ENCODE measurements at regions not wholly inside any gene's neighbourhood (a gene's known extent, or its start where the extent isn't known, plus 50 kb on each side); places are given as distances from the start of the nearest gene placed in this dataset.
A peak's percentile ranks its signal among the peaks of the same experiment; 100 is the strongest.

DNA sequence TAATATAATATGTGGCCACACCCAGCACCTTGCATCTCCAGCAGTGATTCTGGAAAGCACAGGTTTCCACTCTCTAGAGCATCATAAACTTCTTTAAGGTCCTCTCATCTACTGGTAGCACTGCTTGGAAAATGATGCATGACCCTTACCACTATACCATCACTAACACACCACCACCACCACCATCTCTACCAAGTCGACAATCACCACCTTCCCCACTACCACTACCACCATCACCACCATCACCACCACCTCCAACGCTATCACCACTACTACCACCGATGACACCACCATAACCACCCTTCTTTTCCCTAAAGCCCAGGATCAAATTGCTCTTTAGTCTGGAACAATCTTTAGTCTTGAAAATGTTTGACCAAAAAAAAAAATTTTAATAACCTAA, 390.4 kb downstream of the SUCLA2 start:
- TF ChIP-seq, protein P1, sequence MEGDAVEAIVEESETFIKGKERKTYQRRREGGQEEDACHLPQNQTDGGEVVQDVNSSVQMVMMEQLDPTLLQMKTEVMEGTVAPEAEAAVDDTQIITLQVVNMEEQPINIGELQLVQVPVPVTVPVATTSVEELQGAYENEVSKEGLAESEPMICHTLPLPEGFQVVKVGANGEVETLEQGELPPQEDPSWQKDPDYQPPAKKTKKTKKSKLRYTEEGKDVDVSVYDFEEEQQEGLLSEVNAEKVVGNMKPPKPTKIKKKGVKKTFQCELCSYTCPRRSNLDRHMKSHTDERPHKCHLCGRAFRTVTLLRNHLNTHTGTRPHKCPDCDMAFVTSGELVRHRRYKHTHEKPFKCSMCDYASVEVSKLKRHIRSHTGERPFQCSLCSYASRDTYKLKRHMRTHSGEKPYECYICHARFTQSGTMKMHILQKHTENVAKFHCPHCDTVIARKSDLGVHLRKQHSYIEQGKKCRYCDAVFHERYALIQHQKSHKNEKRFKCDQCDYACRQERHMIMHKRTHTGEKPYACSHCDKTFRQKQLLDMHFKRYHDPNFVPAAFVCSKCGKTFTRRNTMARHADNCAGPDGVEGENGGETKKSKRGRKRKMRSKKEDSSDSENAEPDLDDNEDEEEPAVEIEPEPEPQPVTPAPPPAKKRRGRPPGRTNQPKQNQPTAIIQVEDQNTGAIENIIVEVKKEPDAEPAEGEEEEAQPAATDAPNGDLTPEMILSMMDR (conservative IDR thresholded peaks at IDR 0.05; ENCODE audit: low read depth, low read length): no peak
- DNase-seq (ENCODE audit: low read depth): no peak
- H3K4me3 ChIP-seq (ENCODE audit: low read depth, low read length): no peak overlapping the region

DNA sequence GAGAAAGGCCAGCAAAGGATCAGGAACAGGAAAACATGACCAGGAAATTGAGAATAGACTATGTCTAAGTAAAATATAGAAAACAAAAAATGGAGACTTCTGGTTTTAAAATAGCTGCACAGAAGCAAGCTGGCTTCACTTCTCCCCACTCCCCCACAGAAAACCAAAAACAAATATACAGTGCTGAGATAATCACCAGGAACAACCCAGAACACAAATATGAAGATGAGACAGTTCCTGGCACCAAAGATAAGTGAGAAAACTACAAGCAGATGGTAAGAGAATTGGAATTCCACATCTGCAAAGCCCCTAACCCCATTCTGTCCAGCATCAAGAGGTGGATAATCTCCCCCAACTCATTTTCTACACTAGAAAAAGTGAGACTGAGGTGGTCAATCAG, 397.7 kb downstream of the SUCLA2 start:
- TF ChIP-seq, protein P1 (conservative IDR thresholded peaks at IDR 0.05; ENCODE audit: low read depth, low read length): no peak
- H3K4me3 ChIP-seq (ENCODE audit: low read depth, low read length): no peak overlapping the region
- no peak for DNase-seq (ENCODE audit: low read depth)

DNA sequence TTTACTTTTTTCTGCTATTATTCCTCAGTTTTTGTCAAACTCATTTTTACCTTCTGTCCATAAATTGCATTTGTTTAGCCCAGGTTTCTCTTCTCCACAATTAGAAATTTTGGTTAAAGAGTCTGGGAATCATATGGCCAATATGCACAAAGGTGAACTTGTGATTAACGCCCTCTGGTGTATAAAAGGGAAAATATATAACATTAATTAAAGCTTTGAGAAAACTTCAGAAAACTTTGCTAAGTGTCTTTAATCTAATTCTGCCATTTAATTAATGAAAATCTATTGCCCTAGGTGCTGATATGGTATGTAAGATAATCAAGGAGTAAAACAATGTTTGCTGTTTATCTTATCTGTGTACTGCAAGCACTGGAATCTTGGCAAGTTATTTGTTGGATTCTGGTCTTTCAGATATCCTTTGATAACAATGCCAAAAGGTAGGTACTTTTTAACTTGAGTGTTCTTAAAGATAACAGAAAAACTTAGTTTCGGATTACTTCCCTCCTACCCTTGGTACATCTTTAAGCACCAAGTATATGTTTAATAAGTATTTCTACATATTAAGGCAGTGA, 402.6 kb downstream of the SUCLA2 start:
- no peak for DNase-seq (ENCODE audit: low read depth)
- TF ChIP-seq, protein P1 (conservative IDR thresholded peaks at IDR 0.05; ENCODE audit: low read depth, low read length): peak; percentile 48
- H3K4me3 ChIP-seq (ENCODE audit: low read depth, low read length): no peak overlapping the region

DNA sequence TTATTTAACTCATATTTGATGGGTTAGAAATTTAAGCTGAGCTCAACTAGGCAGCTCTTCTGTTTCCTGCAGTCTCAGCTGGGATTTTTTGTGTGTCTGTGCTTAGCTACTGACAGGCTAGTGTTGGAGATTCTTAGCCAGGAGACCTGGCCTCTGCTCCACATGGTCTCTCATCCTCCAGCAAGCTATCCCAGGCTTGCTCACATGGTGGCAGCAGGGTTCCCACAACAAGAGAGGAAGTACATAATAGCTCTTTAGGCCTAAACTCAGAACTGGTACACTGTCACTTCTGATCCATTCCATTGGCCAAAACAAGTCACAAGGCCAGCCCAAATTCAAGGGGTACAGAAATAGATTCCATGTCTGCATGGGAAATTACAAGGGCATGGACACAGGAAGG, 406.2 kb downstream of the SUCLA2 start:
- TF ChIP-seq, protein P1 (conservative IDR thresholded peaks at IDR 0.05; ENCODE audit: low read depth, low read length): no peak
- no peak for DNase-seq (ENCODE audit: low read depth)
- no peak overlapping the region for H3K4me3 ChIP-seq (ENCODE audit: low read depth, low read length)

DNA sequence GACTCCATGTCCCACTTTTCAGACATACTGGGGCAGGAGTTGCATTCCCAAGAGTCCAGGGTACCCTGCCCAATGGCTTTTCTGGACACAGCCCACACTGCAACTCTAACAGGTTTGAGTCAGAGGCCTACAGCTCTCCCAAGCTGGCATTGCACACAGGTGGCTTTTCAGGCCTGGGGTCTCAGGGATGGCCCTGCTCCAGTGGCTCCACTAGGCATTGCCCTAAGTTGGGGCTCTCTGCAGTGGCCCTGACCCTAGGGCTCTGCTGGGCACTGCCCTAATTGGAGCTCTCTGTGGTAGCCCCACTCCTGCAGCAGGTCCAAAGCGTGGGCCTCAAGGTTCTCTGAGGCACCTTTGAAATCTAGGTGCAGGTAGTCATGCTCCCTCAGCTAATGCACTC, 408.8 kb downstream of the SUCLA2 start:
- H3K4me3 ChIP-seq (ENCODE audit: low read depth, low read length): no peak overlapping the region
- TF ChIP-seq, protein P1 (conservative IDR thresholded peaks at IDR 0.05; ENCODE audit: low read depth, low read length): no peak
- DNase-seq (ENCODE audit: low read depth): no peak

DNA sequence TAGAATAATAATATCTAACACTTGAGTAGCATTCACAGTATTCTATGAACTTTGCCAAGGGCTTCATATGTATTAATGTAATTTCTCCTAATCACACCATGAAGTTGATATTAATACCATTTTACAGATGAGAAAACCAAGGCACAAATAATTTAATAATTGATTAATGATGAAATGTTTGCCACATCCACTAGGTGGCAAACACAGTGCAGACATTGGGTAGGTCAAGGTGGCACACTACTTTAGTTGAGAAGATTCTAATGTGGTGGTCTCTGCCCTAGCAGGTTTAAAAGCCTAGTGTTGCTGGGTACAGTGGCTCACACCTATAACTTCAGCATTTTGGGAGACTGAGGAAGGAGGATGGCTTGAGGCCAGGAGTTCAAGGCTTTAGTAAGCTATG, 412.4 kb downstream of the SUCLA2 start:
- TF ChIP-seq, protein P1 (conservative IDR thresholded peaks at IDR 0.05; ENCODE audit: low read depth, low read length): no peak
- no peak for DNase-seq (ENCODE audit: low read depth)

DNA sequence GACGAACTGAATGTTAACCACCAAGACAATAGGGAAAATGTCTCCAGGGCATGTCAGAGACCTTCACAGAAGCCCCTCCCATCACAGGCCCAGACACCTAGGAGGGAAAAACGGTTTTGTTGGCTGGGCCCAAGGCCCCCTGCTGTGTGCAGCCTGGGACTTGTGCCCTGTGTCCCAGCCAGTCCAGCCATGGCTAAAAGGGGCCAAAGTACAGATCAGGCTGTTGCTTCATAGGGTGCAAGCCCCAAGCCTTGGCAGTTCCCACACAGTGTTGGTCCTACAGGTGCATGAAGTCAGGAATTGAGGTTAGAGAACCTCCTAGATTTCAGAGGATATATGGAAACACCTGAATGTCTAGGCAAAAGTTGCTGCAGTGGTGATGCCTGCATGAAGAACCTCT, 428.7 kb downstream of the SUCLA2 start:
- DNase-seq (ENCODE audit: low read depth): no peak
- TF ChIP-seq, protein P1 (conservative IDR thresholded peaks at IDR 0.05; ENCODE audit: low read depth, low read length): no peak

More for the DNA sequence above, 412.4 kb downstream of the SUCLA2 start:
- H3K4me3 ChIP-seq (ENCODE audit: low read depth, low read length): no peak overlapping the region

More for the DNA sequence above, 428.7 kb downstream of the SUCLA2 start:
- no peak overlapping the region for H3K4me3 ChIP-seq (ENCODE audit: low read depth, low read length)
